GM23248 (cell line): ENCODE measurements at regions not wholly inside any gene's neighbourhood (a gene's known extent, or its start where the extent isn't known, plus 50 kb on each side); places are given as distances from the start of the nearest gene placed in this dataset.

Experiments
- DNase-seq: peaks from one replicate; pipeline ENCODE4 v3.0.0-alpha.2; 2015
- H2AFZ ChIP-seq: fragments of 200-600 bp; sonication (generic); 2 replicates; pipeline ENCODE4 v1.6.1; 2016; ENCODE audit warnings: antibody characterized with exemption
- H3F3A ChIP-seq: fragments of 200-600 bp; sonication (generic); 2 replicates; pipeline ENCODE4 v1.6.1; 2016; ENCODE audit warnings: mild to moderate bottlenecking, antibody characterized with exemption, mixed run types; ENCODE audit not compliant: insufficient read depth
- H3K27ac ChIP-seq: fragments of 200-600 bp; sonication (generic); 2 replicates; pipeline ENCODE4 v1.5.1; 2016; ENCODE audit warnings: mild to moderate bottlenecking
- H3K27me3 ChIP-seq: fragments of 200-600 bp; sonication (generic); replicated peaks from 2 replicates; pipeline ENCODE4 v1.6.1; 2016; ENCODE audit warnings: mild to moderate bottlenecking; ENCODE audit not compliant: insufficient read depth
- H3K36me3 ChIP-seq: fragments of 200-600 bp; sonication (generic); 2 replicates; pipeline ENCODE4 v1.6.1; 2016; ENCODE audit warnings: low read depth, mild to moderate bottlenecking
- H3K4me1 ChIP-seq: fragments of 200-600 bp; sonication (generic); 2 replicates; pipeline ENCODE4 v1.6.1; 2016; ENCODE audit warnings: mild to moderate bottlenecking; ENCODE audit not compliant: insufficient read depth
- H3K4me2 ChIP-seq: fragments of 200-600 bp; sonication (generic); one replicate; pipeline ENCODE4 v1.6.1; 2016; ENCODE audit warnings: mild to moderate bottlenecking; ENCODE audit not compliant: unreplicated experiment
- H3K4me3 ChIP-seq: fragments of 200-600 bp; sonication (generic); 2 replicates; pipeline ENCODE4 v1.5.1; 2016; ENCODE audit warnings: mild to moderate bottlenecking
- H3K79me2 ChIP-seq: fragments of 200-600 bp; sonication (generic); 2 replicates; pipeline ENCODE4 v1.6.1; 2016; ENCODE audit warnings: mild to moderate bottlenecking; ENCODE audit not compliant: insufficient read depth
- H3K9ac ChIP-seq: fragments of 200-600 bp; sonication (generic); 2 replicates; pipeline ENCODE4 v1.6.1; 2016; ENCODE audit warnings: mild to moderate bottlenecking
- H3K9me2 ChIP-seq: fragments of 200-600 bp; sonication (generic); 2 replicates; pipeline ENCODE4 v1.6.1; 2016; ENCODE audit warnings: mixed run types, mild to moderate bottlenecking, moderate library complexity; ENCODE audit not compliant: insufficient read depth
- H3K9me3 ChIP-seq: fragments of 200-600 bp; sonication (generic); one replicate; pipeline ENCODE4 v1.6.1; 2017; ENCODE audit warnings: low read depth
- H4K20me1 ChIP-seq: fragments of 200-600 bp; sonication (generic); 2 replicates; pipeline ENCODE4 v1.6.0; 2016; ENCODE audit not compliant: insufficient read depth
- EZH2 ChIP-seq: fragments of 200-600 bp; sonication (generic); IDR thresholded peaks from 2 replicates; pipeline ENCODE4 v1.6.1; 2018; ENCODE audit warnings: antibody characterized with exemption, mild to moderate bottlenecking; ENCODE audit not compliant: insufficient read depth, poor library complexity, severe bottlenecking
- EZH2phosphoT487 ChIP-seq: fragments of 200-600 bp; sonication (generic); IDR thresholded peaks from 2 replicates; pipeline ENCODE4 v1.6.1; 2018; ENCODE audit warnings: antibody characterized with exemption, moderate library complexity, mild to moderate bottlenecking, low read depth; ENCODE audit not compliant: insufficient read depth
- WGBS, 2 experiments: methylation state at CpG; one replicate each; pipeline ENCODE4 v1.1.6; 2015 to 2017; ENCODE audit warnings: low lambda C conversion rate in 2 of 2, low coverage in 1 of 2; ENCODE audit errors: missing lambda C conversion rate in 2 of 2; 5-methylcytosine and 5-hydroxymethylcytosine counted together
- in situ Hi-C: fragments of 300-500 bp; cut with MboI; formaldehyde crosslinking; loops from 2 replicates; pipeline ENCODE4 v1.15.0; 2020

DNA sequence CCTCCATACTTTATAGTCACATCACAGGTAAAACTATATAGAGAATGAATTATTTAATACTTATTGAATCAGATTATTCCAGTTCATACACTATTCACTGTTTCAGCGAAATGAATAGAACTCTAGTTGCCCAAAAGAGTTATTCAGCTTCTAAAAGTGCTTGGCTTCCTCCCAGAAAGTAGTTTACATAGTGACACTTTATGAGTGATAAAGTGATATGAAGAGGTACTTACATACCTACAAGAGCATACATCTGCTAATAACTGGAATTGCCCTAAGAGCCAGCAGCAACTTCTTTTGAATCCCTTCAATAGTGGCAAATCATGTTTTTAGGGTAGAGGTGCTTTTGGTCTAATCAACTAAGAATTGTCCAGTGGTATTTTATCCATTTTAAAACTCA is 635.1 kb upstream of the AGTR1 start:
- no peaks in the 10 kb centered on the region for H3K27me3 ChIP-seq
- no peak overlapping the region for H3K4me3 ChIP-seq
- H3K79me2 ChIP-seq = no peaks in the 10 kb centered on the region
- in situ Hi-C loops = no loop called here
- no peaks in the 10 kb centered on the region for H3K4me1 ChIP-seq
- H3K9me2 ChIP-seq = peaks cover 3% of the 10 kb centered on the region; the same call in 1 of the 2 replicates
- no peak overlapping the region for H3K4me2 ChIP-seq
- no peak overlapping the region for H2AFZ ChIP-seq
- TF ChIP-seq EZH2 = no peak
- no peak for TF ChIP-seq EZH2phosphoT487
- H3K9ac ChIP-seq = no peak overlapping the region
- no peak overlapping the region for H3K27ac ChIP-seq
- H3F3A ChIP-seq = no peaks in the 10 kb centered on the region
- no peak for DNase-seq
- no peaks in the 10 kb centered on the region for H3K36me3 ChIP-seq
- H3K9me3 ChIP-seq = no peaks in the 10 kb centered on the region
- no peaks in the 10 kb centered on the region for H4K20me1 ChIP-seq
- 85 to 100% methylated on average over 1 of the region's 1 CpG for WGBS, 2 experiments

DNA sequence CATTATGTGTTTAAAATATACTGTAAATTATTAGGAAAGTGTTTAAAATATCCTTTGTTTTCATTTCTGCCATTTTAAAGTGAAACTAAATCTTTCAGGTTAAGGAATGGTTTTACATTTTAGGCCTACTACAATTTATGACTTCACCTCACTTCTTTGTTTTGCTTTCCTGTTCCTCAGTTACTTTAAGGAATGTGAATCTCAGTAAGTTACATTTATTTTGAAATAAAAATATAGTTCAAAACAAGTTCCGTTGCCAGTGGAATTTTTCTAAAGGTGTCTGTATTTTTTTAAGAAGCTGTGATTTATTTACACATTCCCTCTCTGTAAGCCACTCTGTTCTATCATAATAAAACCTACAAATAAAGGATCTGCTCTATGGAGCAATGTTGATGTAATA is 630.9 kb upstream of the AGTR1 start:
- Histone ChIP-seq H4K20me1 (no peaks in the 10 kb centered on the region), H3K79me2 (no peaks in the 10 kb centered on the region), H3K27me3 (no peaks in the 10 kb centered on the region), H3K4me2 (no peak overlapping the region), H3K27ac (no peak overlapping the region), H3K9ac (no peak overlapping the region), H3K4me3 (no peak overlapping the region), H3K4me1 (no peaks in the 10 kb centered on the region), H3K9me3 (no peaks in the 10 kb centered on the region), H3K36me3 (no peaks in the 10 kb centered on the region), H2AFZ (peak overlapping the region; percentile 37), H3K9me2 (peaks cover 3% of the 10 kb centered on the region; the same call in 1 of the 2 replicates), H3F3A (no peaks in the 10 kb centered on the region)
- no peak for DNase-seq
- no peak for TF ChIP-seq EZH2
- no peak for TF ChIP-seq EZH2phosphoT487
- 100% methylated on average over 1 of the region's 1 CpG for WGBS, 2 experiments
- in situ Hi-C loops = no loop called here

DNA sequence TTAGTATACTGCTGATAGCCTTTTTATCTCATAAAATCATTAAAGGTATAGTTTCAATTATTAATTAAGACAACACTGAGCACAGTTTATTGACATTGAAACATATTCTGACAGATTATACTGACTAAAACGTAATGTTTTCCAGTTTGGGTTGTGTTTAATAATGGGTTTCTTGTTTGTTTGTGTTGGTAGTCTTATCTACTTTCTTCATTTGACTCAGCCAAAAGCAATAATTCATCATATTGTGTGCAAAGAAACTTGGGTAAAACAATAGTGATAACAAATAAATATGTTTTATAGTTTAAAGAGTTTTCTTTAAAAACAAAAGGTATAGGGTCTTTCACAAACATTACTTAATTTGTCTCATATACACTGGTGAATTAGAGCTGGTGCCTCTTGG is 629.2 kb upstream of the AGTR1 start:
- Histone ChIP-seq H3K4me2 (no peak overlapping the region), H3K9me2 (peaks cover 3% of the 10 kb centered on the region; the same call in 1 of the 2 replicates), H2AFZ (no peak overlapping the region), H3K27me3 (no peaks in the 10 kb centered on the region), H3F3A (no peaks in the 10 kb centered on the region), H4K20me1 (no peaks in the 10 kb centered on the region), H3K36me3 (no peaks in the 10 kb centered on the region), H3K4me1 (no peaks in the 10 kb centered on the region), H3K79me2 (no peaks in the 10 kb centered on the region), H3K27ac (no peak overlapping the region), H3K9ac (no peak overlapping the region), H3K4me3 (no peak overlapping the region), H3K9me3 (no peaks in the 10 kb centered on the region)
- no peak for DNase-seq
- 65 to 80% methylated on average over 1 of the region's 1 CpG for WGBS, 2 experiments
- TF ChIP-seq EZH2phosphoT487 = no peak
- TF ChIP-seq EZH2 = no peak
- in situ Hi-C loops = no loop called here

DNA sequence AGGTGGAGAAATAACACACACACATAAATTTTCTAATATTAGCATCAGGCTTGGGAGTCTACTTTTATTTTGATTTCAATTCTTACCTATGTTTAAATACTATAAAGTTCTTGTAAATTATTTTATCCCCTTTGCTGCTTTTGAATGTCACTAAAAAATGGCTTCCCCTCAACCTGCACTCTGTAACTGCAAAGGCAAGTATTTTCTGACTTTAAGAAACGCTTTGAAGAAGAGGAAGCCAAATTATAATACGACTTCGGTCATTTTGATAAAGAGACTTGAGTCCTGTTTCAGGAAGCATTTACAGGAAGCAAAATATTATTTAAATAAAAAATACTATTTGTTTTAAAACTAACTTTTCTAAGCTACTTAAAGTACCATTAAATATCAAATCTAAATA is 627.7 kb upstream of the AGTR1 start:
- Histone ChIP-seq H3K9me3 (no peaks in the 10 kb centered on the region), H2AFZ (no peak overlapping the region), H3K4me1 (no peaks in the 10 kb centered on the region), H3K27ac (no peak overlapping the region), H3K79me2 (no peaks in the 10 kb centered on the region), H3K9ac (no peak overlapping the region), H3K9me2 (peaks cover under 1% of the 10 kb centered on the region; the same call in 1 of the 2 replicates), H3F3A (no peaks in the 10 kb centered on the region), H3K4me2 (no peak overlapping the region), H4K20me1 (no peaks in the 10 kb centered on the region), H3K4me3 (no peak overlapping the region), H3K36me3 (no peaks in the 10 kb centered on the region), H3K27me3 (no peaks in the 10 kb centered on the region)
- in situ Hi-C loops = loop anchor here (10.0 kb wide), 1 partner anchor 1245 kb away; no protein-coding TSS in a partner anchor
- 97 to 99% methylated on average over 3 of the region's 3 CpGs for WGBS, 2 experiments
- TF ChIP-seq EZH2phosphoT487 = no peak
- TF ChIP-seq EZH2 = no peak
- no peak for DNase-seq
